Right lobe of liver (tissue), 4 donors: ENCODE measurements at regions not wholly inside any gene's neighbourhood (a gene's known extent, or its start where the extent isn't known, plus 50 kb on each side); places are given as distances from the start of the nearest gene placed in this dataset.

Experiments
- POLR2A ChIP-seq: fragments of 450-650 bp; IDR thresholded peaks from one replicate; pipeline ENCODE4 v1.6.1; 2017; ENCODE audit warnings: antibody characterized with exemption, mild to moderate bottlenecking
- TF ChIP-seq, protein P1 (sequence below), 4 donors: fragments of 200-600 bp in 3 of 4; fragments of 450-650 bp in 1 of 4; IDR thresholded peaks; one replicate each; pipeline versions ENCODE4 v1.5.1 to v1.8.0; 2016 to 2022; ENCODE audit warnings: antibody characterized with exemption in 4 of 4, mild to moderate bottlenecking in 2 of 4
- donor health status: DM: no; HTN: no; CAD: no.
- donor health status: DM: no; HTN: no; CAD: no.
- donor health status: DM: no; HTN: yes; CAD: no.

- TF ChIP-seq, protein P1, sequence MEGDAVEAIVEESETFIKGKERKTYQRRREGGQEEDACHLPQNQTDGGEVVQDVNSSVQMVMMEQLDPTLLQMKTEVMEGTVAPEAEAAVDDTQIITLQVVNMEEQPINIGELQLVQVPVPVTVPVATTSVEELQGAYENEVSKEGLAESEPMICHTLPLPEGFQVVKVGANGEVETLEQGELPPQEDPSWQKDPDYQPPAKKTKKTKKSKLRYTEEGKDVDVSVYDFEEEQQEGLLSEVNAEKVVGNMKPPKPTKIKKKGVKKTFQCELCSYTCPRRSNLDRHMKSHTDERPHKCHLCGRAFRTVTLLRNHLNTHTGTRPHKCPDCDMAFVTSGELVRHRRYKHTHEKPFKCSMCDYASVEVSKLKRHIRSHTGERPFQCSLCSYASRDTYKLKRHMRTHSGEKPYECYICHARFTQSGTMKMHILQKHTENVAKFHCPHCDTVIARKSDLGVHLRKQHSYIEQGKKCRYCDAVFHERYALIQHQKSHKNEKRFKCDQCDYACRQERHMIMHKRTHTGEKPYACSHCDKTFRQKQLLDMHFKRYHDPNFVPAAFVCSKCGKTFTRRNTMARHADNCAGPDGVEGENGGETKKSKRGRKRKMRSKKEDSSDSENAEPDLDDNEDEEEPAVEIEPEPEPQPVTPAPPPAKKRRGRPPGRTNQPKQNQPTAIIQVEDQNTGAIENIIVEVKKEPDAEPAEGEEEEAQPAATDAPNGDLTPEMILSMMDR (IDR thresholded peaks at IDR 0.05), result no peak
- no peak for TF ChIP-seq POLR2A
Measured at GRCh38 chrX:39969099-39969818, 128.5 kb downstream of the BCOR start.
